ENCODE measurements at regions not wholly inside any gene's neighbourhood (a gene's known extent, or its start where the extent isn't known, plus 50 kb on each side); places are given as distances from the start of the nearest gene placed in this dataset.

- H3K9ac ChIP-seq = no peak overlapping the region
- H3K27me3 ChIP-seq (ENCODE audit: control insufficient read depth, insufficient read depth, low read length) = no peaks in the 10 kb centered on the region
- no peaks in the 10 kb centered on the region for H3K79me2 ChIP-seq
- H3K36me3 ChIP-seq (ENCODE audit: control insufficient read depth, insufficient read depth, low read length) = no peaks in the 10 kb centered on the region
- TF ChIP-seq CTCF (IDR thresholded peaks at IDR 0.05) = no peak
- no peak overlapping the region for H3K27ac ChIP-seq
- no peak overlapping the region for H3K4me2 ChIP-seq (ENCODE audit: low read length)
- no peaks in the 10 kb centered on the region for H3K4me1 ChIP-seq
- no peak overlapping the region for H3K4me3 ChIP-seq (ENCODE audit: low read depth, low read length)
- H3K9me3 ChIP-seq (ENCODE audit: control insufficient read depth, low read length) = no peaks in the 10 kb centered on the region
- no peak overlapping the region for H2AFZ ChIP-seq
These were observed 420.4 kb upstream of the MIS18BP1 start for GRCh38 chr14:45673420-45673819.

GRCh38 chr14:45664668-45665356 is 411.8 kb upstream of the MIS18BP1 start:
- Histone ChIP-seq H3K4me3 (ENCODE audit: low read depth, low read length) (no peak overlapping the region), H3K36me3 (ENCODE audit: control insufficient read depth, insufficient read depth, low read length) (no peaks in the 10 kb centered on the region), H3K27ac (no peak overlapping the region), H3K27me3 (ENCODE audit: control insufficient read depth, insufficient read depth, low read length) (no peaks in the 10 kb centered on the region), H3K4me2 (ENCODE audit: low read length) (no peak overlapping the region), H3K79me2 (no peaks in the 10 kb centered on the region), H3K9me3 (ENCODE audit: control insufficient read depth, low read length) (no peaks in the 10 kb centered on the region), H2AFZ (no peak overlapping the region), H3K9ac (no peak overlapping the region), H3K4me1 (no peaks in the 10 kb centered on the region)
- TF ChIP-seq CTCF (IDR thresholded peaks at IDR 0.05) = no peak

GRCh38 chr14:45658917-45659299 is 405.9 kb upstream of the MIS18BP1 start:
- Histone ChIP-seq H3K27ac (no peak overlapping the region), H2AFZ (no peak overlapping the region), H3K9me3 (ENCODE audit: control insufficient read depth, low read length) (no peaks in the 10 kb centered on the region), H3K4me2 (ENCODE audit: low read length) (no peak overlapping the region), H3K27me3 (ENCODE audit: control insufficient read depth, insufficient read depth, low read length) (no peaks in the 10 kb centered on the region), H3K36me3 (ENCODE audit: control insufficient read depth, insufficient read depth, low read length) (no peaks in the 10 kb centered on the region), H3K4me3 (ENCODE audit: low read depth, low read length) (no peak overlapping the region), H3K4me1 (no peaks in the 10 kb centered on the region), H3K79me2 (no peaks in the 10 kb centered on the region), H3K9ac (no peak overlapping the region)
- no peak for TF ChIP-seq CTCF (IDR thresholded peaks at IDR 0.05)

GRCh38 chr14:45658226-45658916 is 405.4 kb upstream of the MIS18BP1 start:
- TF ChIP-seq CTCF (IDR thresholded peaks at IDR 0.05) = no peak
- H3K9me3 ChIP-seq (ENCODE audit: control insufficient read depth, low read length) = no peaks in the 10 kb centered on the region
- no peak overlapping the region for H2AFZ ChIP-seq
- no peak overlapping the region for H3K27ac ChIP-seq
- no peak overlapping the region for H3K4me2 ChIP-seq (ENCODE audit: low read length)
- H3K36me3 ChIP-seq (ENCODE audit: control insufficient read depth, insufficient read depth, low read length) = no peaks in the 10 kb centered on the region
- no peaks in the 10 kb centered on the region for H3K79me2 ChIP-seq
- H3K9ac ChIP-seq = no peak overlapping the region
- H3K4me3 ChIP-seq (ENCODE audit: low read depth, low read length) = no peak overlapping the region
- no peaks in the 10 kb centered on the region for H3K4me1 ChIP-seq
- H3K27me3 ChIP-seq (ENCODE audit: control insufficient read depth, insufficient read depth, low read length) = no peaks in the 10 kb centered on the region

- Histone ChIP-seq H3K4me2 (ENCODE audit: low read length) (no peak overlapping the region), H3K27ac (no peak overlapping the region), H2AFZ (no peak overlapping the region), H3K9me3 (ENCODE audit: control insufficient read depth, low read length) (no peaks in the 10 kb centered on the region), H3K27me3 (ENCODE audit: control insufficient read depth, insufficient read depth, low read length) (no peaks in the 10 kb centered on the region), H3K36me3 (ENCODE audit: control insufficient read depth, insufficient read depth, low read length) (no peaks in the 10 kb centered on the region), H3K79me2 (no peaks in the 10 kb centered on the region), H3K9ac (no peak overlapping the region), H3K4me1 (no peaks in the 10 kb centered on the region), H3K4me3 (ENCODE audit: low read depth, low read length) (no peak overlapping the region)
- TF ChIP-seq CTCF (IDR thresholded peaks at IDR 0.05) = no peak
These were observed 398.9 kb upstream of the MIS18BP1 start for GRCh38 chr14:45651890-45652289.
